Activated CD8-positive, alpha-beta T cell treated with anti-CD3 and anti-CD28 coated beads for 36 hours (primary cell): ENCODE measurements at regions not wholly inside any gene's neighbourhood (a gene's known extent, or its start where the extent isn't known, plus 50 kb on each side); places are given as distances from the start of the nearest gene placed in this dataset.

Experiments
- ATAC-seq: fragments of 200-7000 bp; cut with Tn5 transposase; one replicate; pipeline ENCODE4 v1.10.0; 2021; ENCODE audit warnings: mild to moderate bottlenecking, moderate library complexity
- CTCF ChIA-PET: fragments of 350-600 bp; sonication (Branson Sonifier 250); formaldehyde crosslinking; loops from one replicate; lab custom pipeline; 2021; ENCODE audit warnings: antibody characterized with exemption; lab: Charles Lee
- POLR2A ChIA-PET: fragments of 350-600 bp; sonication (Branson Sonifier 250); formaldehyde crosslinking; loops from one replicate; lab custom pipeline; 2021; ENCODE audit warnings: antibody characterized with exemption; lab: Charles Lee
- DNase-seq: peaks from one replicate; pipeline ENCODE4 v3.0.0-alpha.2; 2020
- H3K27ac Mint-ChIP-seq: one replicate; pipeline ENCODE4 v1.8.0; 2021; ENCODE audit warnings: mild to moderate bottlenecking, mixed read lengths
- H3K27me3 Mint-ChIP-seq: one replicate; pipeline ENCODE4 v1.8.0; 2021; ENCODE audit warnings: mixed read lengths
- H3K36me3 Mint-ChIP-seq: one replicate; pipeline ENCODE4 v1.8.0; 2021; ENCODE audit warnings: low read depth, mixed read lengths
- H3K4me1 Mint-ChIP-seq: one replicate; pipeline ENCODE4 v1.8.0; 2021; ENCODE audit warnings: low read depth, mixed read lengths
- H3K4me3 Mint-ChIP-seq: one replicate; pipeline ENCODE4 v1.8.0; 2021; ENCODE audit warnings: mild to moderate bottlenecking, moderate library complexity, mixed read lengths
- H3K9me3 Mint-ChIP-seq: one replicate; pipeline ENCODE4 v1.8.0; 2021; ENCODE audit warnings: mixed read lengths
- intact Hi-C: fragments of 100-400 bp; cut with micrococcal nuclease; formaldehyde crosslinking; loops from one replicate; pipeline ENCODE4 v1.10.0; 2022
- TF ChIP-seq, protein P1 (sequence below): fragments of 200-600 bp; IDR thresholded peaks from one replicate; pipeline ENCODE4 v1.8.0; 2022; ENCODE audit warnings: antibody characterized with exemption, mild to moderate bottlenecking

DNA sequence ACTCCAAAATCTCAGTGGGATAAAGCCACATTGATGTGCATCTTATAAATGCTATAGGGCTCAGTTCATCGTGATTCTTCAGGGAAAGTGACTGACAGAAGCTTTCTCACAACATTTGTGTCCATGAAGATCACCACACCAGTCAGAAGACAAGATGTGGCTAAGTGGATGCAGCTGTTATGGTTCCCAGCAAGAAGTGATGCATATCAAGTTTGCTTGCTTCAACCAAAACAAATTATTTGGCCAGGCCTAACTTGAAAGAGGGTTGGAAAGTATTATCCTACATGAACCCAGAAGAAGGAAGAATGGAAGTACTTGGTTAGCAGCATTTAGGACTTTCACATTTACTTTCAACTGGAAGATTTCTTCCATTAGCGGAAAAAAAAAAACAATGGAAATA, 210.0 kb upstream of the ACVR2A start:
- ChIA-PET CTCF (interaction anchor here (0.9 kb wide), 1 partner anchor 11 kb away, joined by 4 read pairs; no protein-coding TSS in a partner anchor), POLR2A (interaction anchor here (0.6 kb wide), 1 partner anchor 399 kb away, joined by 3 read pairs; no protein-coding TSS in a partner anchor)
- Mint-ChIP-seq H3K36me3 (no peaks in the 10 kb centered on the region), H3K27me3 (no peaks in the 10 kb centered on the region), H3K27ac (no peak overlapping the region), H3K4me1 (peaks cover 26% of the 10 kb centered on the region), H3K4me3 (no peak overlapping the region), H3K9me3 (no peaks in the 10 kb centered on the region)
- TF ChIP-seq, protein P1, sequence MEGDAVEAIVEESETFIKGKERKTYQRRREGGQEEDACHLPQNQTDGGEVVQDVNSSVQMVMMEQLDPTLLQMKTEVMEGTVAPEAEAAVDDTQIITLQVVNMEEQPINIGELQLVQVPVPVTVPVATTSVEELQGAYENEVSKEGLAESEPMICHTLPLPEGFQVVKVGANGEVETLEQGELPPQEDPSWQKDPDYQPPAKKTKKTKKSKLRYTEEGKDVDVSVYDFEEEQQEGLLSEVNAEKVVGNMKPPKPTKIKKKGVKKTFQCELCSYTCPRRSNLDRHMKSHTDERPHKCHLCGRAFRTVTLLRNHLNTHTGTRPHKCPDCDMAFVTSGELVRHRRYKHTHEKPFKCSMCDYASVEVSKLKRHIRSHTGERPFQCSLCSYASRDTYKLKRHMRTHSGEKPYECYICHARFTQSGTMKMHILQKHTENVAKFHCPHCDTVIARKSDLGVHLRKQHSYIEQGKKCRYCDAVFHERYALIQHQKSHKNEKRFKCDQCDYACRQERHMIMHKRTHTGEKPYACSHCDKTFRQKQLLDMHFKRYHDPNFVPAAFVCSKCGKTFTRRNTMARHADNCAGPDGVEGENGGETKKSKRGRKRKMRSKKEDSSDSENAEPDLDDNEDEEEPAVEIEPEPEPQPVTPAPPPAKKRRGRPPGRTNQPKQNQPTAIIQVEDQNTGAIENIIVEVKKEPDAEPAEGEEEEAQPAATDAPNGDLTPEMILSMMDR: no peak
- no peak for DNase-seq
- no peak for ATAC-seq
- intact Hi-C loops: no loop called here

DNA sequence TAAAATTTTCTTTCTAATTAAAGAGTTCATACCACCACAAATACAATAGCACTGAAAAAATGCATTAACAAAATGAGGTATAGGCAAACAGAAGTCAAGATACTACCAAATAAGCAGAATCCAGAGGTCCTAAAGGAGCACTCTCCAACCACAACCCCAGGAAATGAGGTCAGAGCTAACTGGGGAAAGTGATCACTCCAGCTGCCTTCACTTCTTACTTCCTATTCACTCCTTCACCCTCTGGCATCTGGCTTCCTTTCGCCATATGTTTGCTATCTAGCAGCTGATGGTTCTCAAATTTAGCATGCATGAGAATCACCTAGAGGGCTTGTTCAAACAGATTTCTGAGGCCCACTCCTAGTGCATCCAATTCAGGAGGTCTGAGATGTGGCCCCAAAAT, 212.6 kb upstream of the ACVR2A start:
- TF ChIP-seq, protein P1: no peak
- peaks cover 1% of the 10 kb centered on the region for H3K9me3 Mint-ChIP-seq
- H3K27ac Mint-ChIP-seq: no peak overlapping the region
- intact Hi-C loops: no loop called here
- H3K36me3 Mint-ChIP-seq: no peaks in the 10 kb centered on the region
- no peaks in the 10 kb centered on the region for H3K27me3 Mint-ChIP-seq
- DNase-seq (no peak), ATAC-seq (no peak)
- ChIA-PET POLR2A (no interaction called here), CTCF (no interaction called here)
- no peak overlapping the region for H3K4me3 Mint-ChIP-seq
- H3K4me1 Mint-ChIP-seq: peaks cover 38% of the 10 kb centered on the region

DNA sequence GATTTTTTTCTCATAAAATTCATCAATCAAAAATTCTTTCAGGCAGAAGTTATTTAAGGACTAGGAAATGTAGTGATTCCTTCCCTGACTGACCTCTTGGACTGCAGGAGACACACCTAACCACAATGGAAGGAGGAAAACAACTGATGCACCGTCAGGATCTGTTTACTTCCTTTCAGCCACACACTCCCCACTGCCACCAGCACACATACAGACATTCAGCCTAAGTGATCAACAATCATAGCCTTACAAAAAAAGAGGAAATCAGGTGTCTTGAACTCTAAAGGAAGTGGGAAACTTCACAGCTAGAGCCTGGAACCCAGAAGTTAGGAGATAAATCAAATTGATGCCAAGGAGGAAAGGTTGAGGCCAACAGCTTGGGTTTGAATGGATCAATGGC, 213.5 kb upstream of the ACVR2A start:
- ATAC-seq: no peak

DNA sequence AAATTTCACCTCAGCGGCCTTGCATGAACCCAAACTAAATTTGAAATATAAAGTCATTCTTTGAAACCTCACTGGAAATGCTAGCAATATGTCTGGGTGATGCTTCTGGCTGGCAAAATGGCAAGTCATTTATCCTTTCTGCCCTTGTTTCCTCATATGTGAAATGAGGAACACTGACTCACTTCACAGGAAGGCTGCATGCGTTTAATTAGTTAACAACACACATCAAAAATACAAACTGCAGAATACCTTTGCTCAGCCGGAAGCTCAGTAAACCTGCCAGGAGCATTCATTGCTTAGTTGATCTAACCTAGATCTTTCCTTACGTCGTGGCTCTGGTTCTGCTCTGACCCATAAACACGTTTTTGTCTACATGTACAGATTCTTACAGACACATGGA, 214.2 kb upstream of the ACVR2A start:
- TF ChIP-seq, protein P1: no peak
- DNase-seq: peak; percentile 3
- Mint-ChIP-seq H3K9me3 (peaks cover 1% of the 10 kb centered on the region), H3K4me3 (no peak overlapping the region), H3K27me3 (no peaks in the 10 kb centered on the region), H3K36me3 (no peaks in the 10 kb centered on the region), H3K4me1 (peaks cover 36% of the 10 kb centered on the region), H3K27ac (peak overlapping the region; percentile 67)
- intact Hi-C loops: no loop called here
- POLR2A ChIA-PET: interaction anchor here (0.7 to 1.2 kb wide), 2 partner anchors 33 to 1797 kb away, joined by 3 read pairs; no protein-coding TSS in a partner anchor
- peak; percentile 39 for ATAC-seq
- CTCF ChIA-PET: no interaction called here

More for the DNA sequence above, 213.5 kb upstream of the ACVR2A start:
- no peaks in the 10 kb centered on the region for H3K27me3 Mint-ChIP-seq
- DNase-seq: no peak
- H3K9me3 Mint-ChIP-seq: peaks cover 1% of the 10 kb centered on the region
- TF ChIP-seq, protein P1: no peak
- intact Hi-C loops: no loop called here
- POLR2A ChIA-PET: interaction anchor here (0.7 to 1.2 kb wide), 2 partner anchors 32 to 1798 kb away, joined by 3 read pairs; no protein-coding TSS in a partner anchor
- no peaks in the 10 kb centered on the region for H3K36me3 Mint-ChIP-seq
- peak overlapping the region; percentile 68 for H3K27ac Mint-ChIP-seq
- no peak overlapping the region for H3K4me3 Mint-ChIP-seq
- CTCF ChIA-PET: no interaction called here
- peaks cover 38% of the 10 kb centered on the region for H3K4me1 Mint-ChIP-seq

DNA sequence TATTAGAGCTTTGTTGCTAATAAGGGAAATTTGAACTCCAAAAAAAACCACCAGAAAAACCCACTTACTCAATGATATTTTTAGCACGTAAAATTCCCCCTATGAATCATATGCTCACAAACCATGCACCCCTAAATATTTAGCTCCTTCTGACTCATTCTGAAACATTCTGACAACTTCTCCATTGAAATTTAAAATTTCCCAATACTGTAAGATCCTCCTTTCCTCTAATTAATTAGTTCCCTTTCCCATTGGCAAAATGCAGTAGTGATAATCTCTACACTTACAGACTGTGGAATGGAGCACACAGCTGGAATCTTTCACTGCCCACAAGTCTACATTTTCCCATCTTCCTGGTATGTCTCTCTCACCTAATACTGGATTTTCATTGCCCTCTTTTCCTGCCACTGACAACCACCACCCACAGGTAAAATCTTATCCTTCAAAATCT, 215.8 kb upstream of the ACVR2A start:
- Mint-ChIP-seq H3K36me3 (no peaks in the 10 kb centered on the region), H3K4me1 (peaks cover 38% of the 10 kb centered on the region), H3K9me3 (peaks cover 1% of the 10 kb centered on the region), H3K27me3 (no peaks in the 10 kb centered on the region), H3K27ac (peak overlapping the region; percentile 58), H3K4me3 (no peak overlapping the region)
- ChIA-PET POLR2A (no interaction called here), CTCF (no interaction called here)
- no peak for DNase-seq
- ATAC-seq: no peak
- TF ChIP-seq, protein P1: no peak
- intact Hi-C loops: no loop called here
